DOHH2 (cell line): ENCODE measurements at regions not wholly inside any gene's neighbourhood (a gene's known extent, or its start where the extent isn't known, plus 50 kb on each side); places are given as distances from the start of the nearest gene placed in this dataset.

Source experiments
- CTCF ChIP-seq: fragments of 200-600 bp; sonication (generic); IDR thresholded peaks from one replicate; pipeline ENCODE4 v1.5.1; 2014; ENCODE audit warnings: antibody characterized with exemption, mild to moderate bottlenecking, low read depth, low read length; ENCODE audit not compliant: poor library complexity, severe bottlenecking
- EZH2phosphoT487 ChIP-seq: fragments of 200-600 bp; sonication (generic); IDR thresholded peaks from 2 replicates; pipeline ENCODE4 v1.6.1; 2017; ENCODE audit warnings: borderline replicate concordance, mild to moderate bottlenecking, antibody characterized with exemption, low read length, moderate library complexity, mixed read lengths

DNA sequence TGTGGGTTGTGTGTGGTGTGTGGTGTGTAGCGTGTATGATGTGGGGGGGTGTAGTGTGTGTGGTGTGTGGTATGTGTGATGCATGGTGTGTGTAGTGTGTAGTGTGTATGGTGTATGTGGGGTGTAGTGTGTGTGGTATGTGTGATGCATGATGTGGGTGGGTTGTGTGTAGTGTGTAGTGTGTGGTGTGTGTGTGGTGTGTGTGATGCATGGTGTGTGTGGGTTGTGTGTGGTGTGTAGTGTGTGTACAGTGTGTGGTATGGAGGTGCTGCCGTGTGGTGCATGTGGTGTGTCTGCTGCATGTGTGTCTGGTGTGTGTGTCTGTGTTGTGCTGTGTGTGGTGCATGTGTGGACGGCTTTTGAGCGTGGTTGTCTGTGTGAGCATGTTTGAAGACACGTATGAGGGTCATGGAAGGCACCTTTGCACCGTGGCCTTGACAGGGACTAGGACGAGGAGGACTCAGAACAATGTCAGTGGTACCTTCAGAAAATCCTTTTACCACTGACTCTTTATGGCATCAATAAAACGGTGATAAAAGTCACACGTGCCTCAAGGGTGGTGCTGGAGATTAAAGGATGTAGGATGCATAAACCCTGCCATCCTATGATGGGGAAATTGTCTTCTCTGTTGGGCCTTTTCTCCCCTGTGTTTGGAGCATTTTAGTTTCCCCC lies 328.7 kb upstream of the B3GAT1 start:
- TF ChIP-seq CTCF (no peak), EZH2phosphoT487 (no peak)
